Suprapubic skin (tissue), 3 donors: ENCODE measurements at regions not wholly inside any gene's neighbourhood (a gene's known extent, or its start where the extent isn't known, plus 50 kb on each side); places are given as distances from the start of the nearest gene placed in this dataset.

ENCODE experiments used
- POLR2A ChIP-seq, 2 donors: fragments of 450-650 bp; IDR thresholded peaks; one replicate each; pipeline ENCODE4 v1.6.1; 2017; ENCODE audit warnings: antibody characterized with exemption in 2 of 2, mild to moderate bottlenecking in 2 of 2, moderate library complexity in 2 of 2
- TF ChIP-seq, protein P1 (sequence below), 2 donors: fragments of 200-600 bp in 1 of 2; fragments of 450-650 bp in 1 of 2; sonication (generic) in 1 of 2; IDR thresholded peaks; one replicate each; pipeline ENCODE4 v1.5.1; 2016 to 2019; ENCODE audit warnings: antibody characterized with exemption in 2 of 2, mild to moderate bottlenecking in 1 of 2, moderate library complexity in 1 of 2

GRCh38 chr13:40023595-40024203 lies 368.2 kb downstream of the COG6 start:
- TF ChIP-seq, protein P1, sequence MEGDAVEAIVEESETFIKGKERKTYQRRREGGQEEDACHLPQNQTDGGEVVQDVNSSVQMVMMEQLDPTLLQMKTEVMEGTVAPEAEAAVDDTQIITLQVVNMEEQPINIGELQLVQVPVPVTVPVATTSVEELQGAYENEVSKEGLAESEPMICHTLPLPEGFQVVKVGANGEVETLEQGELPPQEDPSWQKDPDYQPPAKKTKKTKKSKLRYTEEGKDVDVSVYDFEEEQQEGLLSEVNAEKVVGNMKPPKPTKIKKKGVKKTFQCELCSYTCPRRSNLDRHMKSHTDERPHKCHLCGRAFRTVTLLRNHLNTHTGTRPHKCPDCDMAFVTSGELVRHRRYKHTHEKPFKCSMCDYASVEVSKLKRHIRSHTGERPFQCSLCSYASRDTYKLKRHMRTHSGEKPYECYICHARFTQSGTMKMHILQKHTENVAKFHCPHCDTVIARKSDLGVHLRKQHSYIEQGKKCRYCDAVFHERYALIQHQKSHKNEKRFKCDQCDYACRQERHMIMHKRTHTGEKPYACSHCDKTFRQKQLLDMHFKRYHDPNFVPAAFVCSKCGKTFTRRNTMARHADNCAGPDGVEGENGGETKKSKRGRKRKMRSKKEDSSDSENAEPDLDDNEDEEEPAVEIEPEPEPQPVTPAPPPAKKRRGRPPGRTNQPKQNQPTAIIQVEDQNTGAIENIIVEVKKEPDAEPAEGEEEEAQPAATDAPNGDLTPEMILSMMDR (IDR thresholded peaks at IDR 0.05) = no peak
- no peak for TF ChIP-seq POLR2A (IDR thresholded peaks at IDR 0.05)
